HFF-Myc (cell line): ENCODE measurements at regions not wholly inside any gene's neighbourhood (a gene's known extent, or its start where the extent isn't known, plus 50 kb on each side); places are given as distances from the start of the nearest gene placed in this dataset.

ENCODE experiments used
- DNase-seq: peaks from one replicate; pipeline ENCODE4 v3.0.0-alpha.2; 2011; ENCODE audit warnings: low read depth; ENCODE audit errors: extremely low read depth
- H3K4me3 ChIP-seq: replicated peaks from 2 replicates; pipeline ENCODE4 v1.5.1; 2011; ENCODE audit warnings: low read depth, mild to moderate bottlenecking, control low read depth, low read length
- CTCF ChIP-seq: IDR thresholded peaks from 2 replicates; pipeline ENCODE4 v1.5.1; 2012; ENCODE audit warnings: mild to moderate bottlenecking, low read depth, low read length, control low read depth; ENCODE audit errors: missing control alignments

GRCh38 chr5:74430631-74431289 is 209.8 kb downstream of the ENC1 start:
- no peak overlapping the region for H3K4me3 ChIP-seq
- no peak for TF ChIP-seq CTCF
- no peak for DNase-seq

GRCh38 chr5:74429495-74429894 is 211.0 kb downstream of the ENC1 start:
- no peak overlapping the region for H3K4me3 ChIP-seq
- no peak for DNase-seq
- no peak for TF ChIP-seq CTCF

- TF ChIP-seq CTCF, result no peak
- H3K4me3 ChIP-seq, result no peak overlapping the region
- DNase-seq, result no peak
Measured at GRCh38 chr5:74428876-74429275, 211.7 kb downstream of the ENC1 start.

GRCh38 chr5:74428275-74428674 is 212.3 kb downstream of the ENC1 start:
- no peak for DNase-seq
- no peak for TF ChIP-seq CTCF

GRCh38 chr5:74426506-74426905 is 214.0 kb downstream of the ENC1 start:
- no peak for DNase-seq
- no peak overlapping the region for H3K4me3 ChIP-seq
- no peak for TF ChIP-seq CTCF

More at GRCh38 chr5:74428275-74428674, 212.3 kb downstream of the ENC1 start:
- H3K4me3 ChIP-seq, result no peak overlapping the region

- no peak for DNase-seq
Measured at GRCh38 chr5:74424162-74424868, 216.2 kb downstream of the ENC1 start.

More at GRCh38 chr5:74424162-74424868, 216.2 kb downstream of the ENC1 start:
- no peak for TF ChIP-seq CTCF
- no peak overlapping the region for H3K4me3 ChIP-seq
